IPS-20b (cell line): ENCODE measurements at regions not wholly inside any gene's neighbourhood (a gene's known extent, or its start where the extent isn't known, plus 50 kb on each side); places are given as distances from the start of the nearest gene placed in this dataset.
"Not testable (repeated sequence)": the region's sequence is repeated elsewhere in the genome, so short reads cannot be mapped to it uniquely, and the experiment has no call there.

Source experiments
- H3K27ac ChIP-seq: one replicate; pipeline ENCODE4 v1.5.1; 2013; ENCODE audit warnings: low read length
- H3K27me3 ChIP-seq: 2 replicates; pipeline ENCODE4 v1.6.1; 2013; ENCODE audit warnings: mild to moderate bottlenecking, low read length, inconsistent platforms; ENCODE audit not compliant: insufficient read depth
- H3K36me3 ChIP-seq: 2 replicates; pipeline ENCODE4 v1.6.1; 2013; ENCODE audit warnings: low read depth, mild to moderate bottlenecking, inconsistent platforms, low read length, moderate library complexity; ENCODE audit not compliant: insufficient read depth
- H3K4me1 ChIP-seq: 2 replicates; pipeline ENCODE4 v1.6.1; 2013; ENCODE audit warnings: mild to moderate bottlenecking, control low read depth, inconsistent platforms, low read length, moderate library complexity; ENCODE audit not compliant: insufficient read depth
- H3K4me3 ChIP-seq: 2 replicates; pipeline ENCODE4 v1.5.1; 2013; ENCODE audit warnings: mild to moderate bottlenecking, low read length, inconsistent platforms
- H3K9ac ChIP-seq: 2 replicates; pipeline ENCODE4 v1.6.1; 2013; ENCODE audit warnings: low read depth, mild to moderate bottlenecking, inconsistent platforms, low read length, moderate library complexity
- H3K9me3 ChIP-seq: 2 replicates; pipeline ENCODE4 v1.6.1; 2013; ENCODE audit warnings: mild to moderate bottlenecking, low read depth, low read length, inconsistent platforms; ENCODE audit not compliant: insufficient read depth

DNA sequence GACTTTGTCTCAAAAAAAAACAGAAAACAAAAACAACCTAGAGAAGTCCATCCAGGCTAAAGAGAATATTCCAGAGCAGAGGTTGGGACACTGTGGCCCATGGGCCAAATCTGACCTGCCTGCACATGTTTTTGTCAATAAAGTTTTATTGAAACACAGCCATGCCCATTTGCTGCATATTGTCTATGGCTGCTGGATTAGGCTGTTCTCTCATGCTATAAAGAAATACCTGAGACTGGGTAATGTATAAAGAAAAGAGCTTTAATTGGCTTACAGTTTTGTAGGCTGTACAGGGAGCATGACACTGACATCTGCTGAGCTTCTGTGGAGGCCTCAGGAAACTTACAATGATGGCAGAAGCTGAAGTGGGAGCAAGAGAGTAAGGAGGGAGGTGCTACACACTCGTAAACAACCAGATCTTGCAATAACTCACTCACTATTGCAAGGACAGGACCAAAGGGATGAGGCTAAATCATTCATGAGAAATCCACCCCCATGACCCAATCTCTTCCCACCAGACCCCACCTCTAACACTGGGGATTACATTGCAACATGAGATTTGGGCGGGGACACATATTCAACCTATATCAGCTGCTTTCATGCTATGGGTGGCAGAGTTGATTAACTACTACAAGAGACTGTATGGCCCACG is 122.5 kb upstream of the KRTAP5-11 start:
- H3K4me3 ChIP-seq, H3K27me3 ChIP-seq, H3K27ac ChIP-seq, H3K36me3 ChIP-seq, H3K9ac ChIP-seq, H3K4me1 ChIP-seq, H3K9me3 ChIP-seq: not testable (repeated sequence)

DNA sequence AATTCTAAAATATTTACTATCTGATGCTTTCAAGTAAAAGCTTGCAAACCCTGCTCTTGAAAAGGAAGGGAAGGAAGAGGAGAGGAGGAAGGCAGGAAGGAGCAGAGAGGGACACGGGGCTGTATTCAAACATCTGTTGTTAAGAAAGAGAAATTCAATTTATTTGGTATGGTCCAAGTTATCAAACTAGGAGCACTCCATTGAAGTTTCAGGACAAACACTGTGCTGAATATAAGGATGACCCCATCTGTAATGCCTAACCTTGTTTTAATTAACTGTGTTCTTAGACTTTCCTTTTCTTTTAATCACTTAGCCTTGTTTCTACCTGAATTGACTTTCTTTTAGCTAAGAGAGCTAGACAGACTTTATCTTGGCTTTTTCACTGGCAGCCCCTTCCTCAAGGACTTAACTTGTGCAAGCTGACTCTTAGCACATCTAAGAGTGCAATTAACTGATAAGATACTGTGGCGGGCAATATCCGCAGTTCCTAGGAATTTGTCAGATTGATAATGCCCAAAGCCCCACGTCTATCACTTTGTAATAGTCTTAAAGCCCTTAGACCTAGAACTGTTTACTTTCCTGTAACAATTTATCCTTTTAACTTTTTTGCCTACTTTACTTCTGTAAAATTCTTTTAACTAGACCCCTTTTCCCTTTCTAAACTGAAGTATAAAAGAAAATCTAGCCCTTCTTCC is 123.2 kb upstream of the KRTAP5-11 start:
- H3K36me3 ChIP-seq, H3K9ac ChIP-seq: not testable (repeated sequence)

DNA sequence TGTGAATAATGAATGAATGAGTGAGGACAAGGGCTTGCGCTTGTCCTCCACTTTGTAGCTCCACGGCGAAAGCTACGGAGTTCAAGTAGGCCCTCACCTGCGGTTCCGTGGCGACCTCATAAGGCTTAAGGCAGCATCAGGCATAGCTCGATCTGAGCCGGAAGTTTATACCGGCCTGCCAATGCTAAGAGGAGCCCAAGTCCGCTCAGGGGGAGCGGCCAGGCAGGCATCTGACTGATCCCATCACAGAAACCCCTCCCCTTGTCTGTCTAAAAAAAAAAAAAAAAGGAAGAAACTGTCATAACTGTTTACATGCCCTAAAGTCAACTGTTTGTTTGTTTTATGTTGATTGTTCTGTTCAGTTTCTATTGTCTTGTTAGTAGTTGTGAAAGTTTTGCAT is 124.4 kb upstream of the KRTAP5-11 start:
- H3K27me3 ChIP-seq, H3K27ac ChIP-seq, H3K9ac ChIP-seq, H3K4me1 ChIP-seq, H3K4me3 ChIP-seq, H3K36me3 ChIP-seq, H3K9me3 ChIP-seq: not testable (repeated sequence)

More for the DNA sequence above, 123.2 kb upstream of the KRTAP5-11 start:
- H3K27ac ChIP-seq, H3K4me3 ChIP-seq, H3K4me1 ChIP-seq, H3K9me3 ChIP-seq, H3K27me3 ChIP-seq: not testable (repeated sequence)

DNA sequence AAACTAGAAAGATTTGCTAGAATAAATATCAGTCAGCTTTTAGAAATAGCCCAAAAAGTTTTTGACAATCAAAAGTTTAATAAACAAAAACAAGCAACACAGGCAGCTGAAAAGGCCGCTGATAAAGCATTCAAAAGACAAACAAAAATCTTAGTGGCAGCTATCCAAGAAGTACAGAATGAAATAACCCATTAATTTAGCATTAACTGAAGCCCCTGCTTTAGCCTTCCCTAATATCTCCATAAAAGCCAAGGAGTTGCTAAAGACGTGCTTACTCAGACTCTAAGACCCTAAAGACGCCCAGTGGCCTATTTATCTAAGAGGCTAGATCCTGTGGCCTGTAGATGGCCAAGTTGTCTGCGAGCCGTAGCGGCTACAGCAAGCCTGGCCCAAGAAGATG is 123.5 kb upstream of the DEFB108B start:
- H3K4me3 ChIP-seq = not testable (repeated sequence)

DNA sequence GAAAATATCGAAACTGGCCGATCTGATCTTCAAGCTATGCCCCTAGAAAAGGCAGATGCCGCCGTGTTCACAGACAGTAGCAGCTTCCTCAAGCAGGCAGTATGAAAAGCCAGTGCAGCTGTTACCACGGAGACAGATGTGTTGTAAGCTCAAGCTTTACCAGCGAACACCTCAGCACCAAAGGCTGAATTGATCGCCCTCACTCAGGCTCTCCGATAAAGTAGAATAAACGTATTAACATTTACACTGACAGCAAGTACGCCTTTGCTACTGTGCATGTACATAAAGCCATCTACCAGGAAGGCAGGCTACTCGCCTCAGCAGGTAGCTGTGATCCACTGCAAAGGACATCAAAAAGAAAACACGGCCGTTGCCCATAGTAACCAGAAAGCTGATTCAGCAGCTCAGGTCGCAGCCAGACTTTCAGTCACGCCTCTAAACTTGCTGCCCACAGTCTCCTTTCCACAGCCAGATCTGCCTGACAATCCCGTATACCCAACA is 122.8 kb upstream of the DEFB108B start:
- not testable (repeated sequence) for H3K9ac ChIP-seq, H3K36me3 ChIP-seq, H3K27me3 ChIP-seq, H3K9me3 ChIP-seq, H3K4me1 ChIP-seq, H3K4me3 ChIP-seq, H3K27ac ChIP-seq

More for the DNA sequence above, 123.5 kb upstream of the DEFB108B start:
- not testable (repeated sequence) for H3K27ac ChIP-seq, H3K4me1 ChIP-seq, H3K27me3 ChIP-seq, H3K9me3 ChIP-seq, H3K9ac ChIP-seq, H3K36me3 ChIP-seq

DNA sequence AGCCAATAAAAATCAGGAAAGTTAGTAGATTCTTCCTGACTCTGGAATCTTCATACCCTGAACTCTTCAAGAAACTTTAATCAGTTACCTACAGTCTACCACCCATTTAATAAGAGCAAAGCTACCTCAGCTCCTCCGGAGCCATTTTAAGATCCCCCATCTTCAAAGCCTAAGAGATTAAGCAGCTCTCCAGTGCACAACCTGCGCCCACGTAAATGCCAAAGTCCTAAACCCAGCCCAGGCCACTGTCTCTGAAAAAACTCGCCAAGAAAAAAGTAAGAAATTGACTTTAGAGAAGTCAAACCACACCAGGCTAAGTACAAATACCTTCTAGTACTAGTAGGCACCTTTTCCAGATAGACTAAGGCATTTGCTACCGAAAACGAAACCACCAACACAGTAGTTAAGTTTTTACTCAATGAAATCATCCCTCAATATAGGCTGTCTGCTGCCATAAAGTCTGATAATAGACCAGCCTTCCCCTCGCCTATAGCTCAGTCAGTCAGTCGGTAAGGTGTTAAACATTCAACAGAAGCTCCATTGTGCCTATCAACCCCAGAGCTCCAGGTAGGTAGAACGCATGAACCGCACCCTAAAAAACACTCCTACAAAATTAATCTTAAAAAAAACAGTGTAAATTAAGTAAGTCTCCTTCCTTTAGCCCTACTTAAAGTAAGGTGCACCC is 122.2 kb upstream of the DEFB108B start:
- H3K4me1 ChIP-seq, H3K27me3 ChIP-seq, H3K9me3 ChIP-seq, H3K27ac ChIP-seq, H3K4me3 ChIP-seq, H3K9ac ChIP-seq, H3K36me3 ChIP-seq: not testable (repeated sequence)

DNA sequence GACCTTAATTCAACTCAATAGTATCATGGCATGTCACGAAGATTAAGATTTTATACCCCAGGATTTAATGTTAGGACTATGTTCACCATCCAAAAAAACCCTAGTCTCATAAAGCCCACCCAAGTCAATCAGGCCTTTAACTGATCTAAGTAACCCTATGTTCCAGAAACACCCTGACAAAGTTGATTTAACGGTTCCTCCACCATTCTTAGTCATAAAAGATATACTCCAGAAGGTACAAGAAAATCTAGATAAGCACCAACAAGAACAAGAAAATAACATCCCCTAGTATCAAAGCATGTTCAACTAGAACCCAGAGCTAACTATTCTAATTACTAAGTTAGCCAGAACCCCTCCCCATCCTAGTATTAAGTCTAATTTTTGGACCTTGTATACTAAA is 120.7 kb upstream of the DEFB108B start:
- H3K27ac ChIP-seq, H3K4me1 ChIP-seq, H3K27me3 ChIP-seq, H3K36me3 ChIP-seq, H3K4me3 ChIP-seq, H3K9ac ChIP-seq, H3K9me3 ChIP-seq: not testable (repeated sequence)

DNA sequence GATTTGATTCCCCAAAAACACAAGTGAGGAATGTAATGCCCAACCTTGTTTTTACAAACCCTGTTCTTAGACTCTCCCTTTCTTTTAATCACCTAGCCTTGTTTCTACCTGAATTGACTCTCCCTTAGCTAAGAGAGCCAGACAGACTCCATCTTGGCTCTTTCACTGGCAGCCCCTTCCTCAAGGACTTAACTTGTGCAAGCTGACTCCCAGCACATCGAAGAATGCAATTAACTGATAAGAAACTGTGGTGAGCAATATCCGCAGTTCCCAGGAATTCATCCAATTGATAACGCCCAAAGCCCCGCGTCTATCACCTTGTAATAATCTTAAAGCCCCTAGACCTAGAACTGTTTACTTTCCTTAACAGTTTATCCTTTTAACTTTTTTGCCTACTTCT is 120.2 kb upstream of the DEFB108B start:
- H3K27me3 ChIP-seq, H3K4me3 ChIP-seq, H3K36me3 ChIP-seq, H3K4me1 ChIP-seq, H3K9me3 ChIP-seq, H3K9ac ChIP-seq, H3K27ac ChIP-seq: not testable (repeated sequence)

DNA sequence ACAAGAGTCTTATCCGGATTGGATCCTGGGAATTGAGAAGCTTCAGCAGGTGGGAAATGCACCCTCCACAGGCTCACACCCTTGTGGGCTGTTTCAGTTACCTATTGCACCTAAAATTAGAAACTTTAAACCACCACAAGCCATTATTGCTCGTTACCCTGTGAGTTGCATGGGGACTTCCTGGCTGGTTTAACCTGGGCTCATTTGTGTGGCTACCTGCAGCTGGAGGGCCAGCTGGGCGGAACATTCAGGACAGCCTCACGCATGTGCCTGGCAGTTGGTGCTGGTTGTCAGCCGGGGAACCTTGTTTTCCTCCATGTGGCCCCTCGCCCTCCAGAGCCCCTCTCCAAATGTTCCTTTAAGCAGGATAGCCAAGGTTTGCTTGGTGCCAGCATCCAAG is 118.5 kb upstream of the DEFB108B start:
- not testable (repeated sequence) for H3K9me3 ChIP-seq, H3K27ac ChIP-seq, H3K4me3 ChIP-seq, H3K36me3 ChIP-seq, H3K4me1 ChIP-seq, H3K27me3 ChIP-seq, H3K9ac ChIP-seq

DNA sequence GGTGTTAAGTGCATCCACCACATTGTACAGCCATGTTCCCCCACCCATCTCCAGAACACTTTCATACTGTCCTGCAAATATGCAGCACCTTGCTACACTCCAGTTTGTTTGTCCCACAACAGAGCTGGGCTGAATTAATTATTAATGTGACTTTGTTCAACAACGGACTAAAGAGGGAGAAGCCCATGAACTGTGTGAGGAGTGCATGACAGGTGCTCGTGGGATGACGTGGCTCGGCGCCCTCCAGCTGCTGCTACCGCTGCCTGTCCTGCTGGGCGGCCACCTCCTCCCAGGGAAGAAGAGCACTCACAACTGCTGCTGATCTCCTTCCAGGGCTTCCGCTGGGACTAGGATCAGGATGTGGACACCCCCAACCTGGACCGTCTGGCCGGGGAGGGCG is 111.2 kb upstream of the DEFB108B start:
- H3K36me3 ChIP-seq = not testable (repeated sequence)

DNA sequence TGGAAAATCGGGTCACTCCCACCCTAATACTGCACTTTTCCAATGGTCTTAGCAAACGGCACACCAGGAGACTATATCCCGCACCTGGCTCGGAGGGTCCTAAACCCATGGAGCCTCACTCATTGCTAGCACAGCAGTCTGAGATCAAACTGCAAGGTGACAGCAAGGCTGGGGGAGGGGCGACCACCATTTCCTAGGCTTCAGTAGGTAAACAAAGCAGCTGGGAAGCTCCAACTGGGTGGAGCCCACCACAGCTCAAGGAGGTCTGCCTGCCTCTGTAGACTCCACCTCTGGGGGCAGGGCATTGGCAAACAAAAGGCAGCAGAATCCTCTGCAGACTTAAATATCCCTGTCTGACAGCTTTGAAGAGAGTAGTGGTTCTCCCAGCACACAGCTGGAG is 109.0 kb upstream of the DEFB108B start:
- not testable (repeated sequence) for H3K4me3 ChIP-seq, H3K9ac ChIP-seq, H3K4me1 ChIP-seq, H3K27ac ChIP-seq, H3K9me3 ChIP-seq, H3K27me3 ChIP-seq, H3K36me3 ChIP-seq

More for the DNA sequence above, 111.2 kb upstream of the DEFB108B start:
- H3K4me1 ChIP-seq, H3K27ac ChIP-seq, H3K9ac ChIP-seq, H3K9me3 ChIP-seq, H3K27me3 ChIP-seq, H3K4me3 ChIP-seq: not testable (repeated sequence)

DNA sequence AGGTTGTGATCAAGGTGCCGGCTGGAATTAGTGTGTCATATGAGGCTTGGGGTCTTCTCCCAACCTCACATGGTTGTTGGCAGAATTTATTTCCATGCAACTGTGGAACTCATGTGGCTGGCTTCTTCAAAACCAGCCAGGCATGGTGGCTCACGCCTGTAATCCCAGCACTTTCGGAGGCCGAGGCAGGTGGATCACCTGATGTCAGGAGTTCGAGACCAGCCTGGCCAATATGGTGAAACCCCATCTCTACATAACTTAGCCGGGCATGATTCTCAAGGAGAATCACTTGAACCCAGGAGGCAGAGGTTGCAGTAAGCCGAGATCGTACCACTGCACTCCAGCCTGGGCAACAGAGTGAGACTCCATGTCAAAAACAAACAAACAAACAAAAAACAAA is 102.3 kb upstream of the DEFB108B start:
- H3K4me1 ChIP-seq, H3K36me3 ChIP-seq, H3K27me3 ChIP-seq, H3K27ac ChIP-seq, H3K9me3 ChIP-seq, H3K9ac ChIP-seq, H3K4me3 ChIP-seq: not testable (repeated sequence)
